Left forelimb (tissue), 1 donor: ENCODE measurements at regions not wholly inside any gene's neighbourhood (a gene's known extent, or its start where the extent isn't known, plus 50 kb on each side); places are given as distances from the start of the nearest gene placed in this dataset.

Experiments used
- DNase-seq: peaks from one replicate; pipeline ENCODE4 v3.0.0-alpha.2; 2018; ENCODE audit warnings: low spot score

- DNase-seq: peak; percentile 57
Measured at GRCh38 chr14:104319491-104320241, 181.3 kb downstream of the KIF26A start.

GRCh38 chr14:104320611-104321086 lies 182.3 kb downstream of the KIF26A start:
- peak; percentile 45 for DNase-seq

GRCh38 chr14:104321088-104321801 lies 182.9 kb downstream of the KIF26A start:
- DNase-seq: peak; percentile 33

GRCh38 chr14:104321802-104322130 lies 183.4 kb downstream of the KIF26A start:
- peak; percentile 59 for DNase-seq

- DNase-seq: peak; percentile 38
Measured at GRCh38 chr14:104322531-104323366, 184.4 kb downstream of the KIF26A start.

- DNase-seq: peak; percentile 45
Measured at GRCh38 chr14:104323551-104324175, 185.3 kb downstream of the KIF26A start.

GRCh38 chr14:104326848-104327247 lies 188.5 kb downstream of the KIF26A start:
- peak; percentile 37 for DNase-seq

- peak; percentile 25 for DNase-seq
Measured at GRCh38 chr14:104328607-104329006, 190.2 kb downstream of the KIF26A start.

GRCh38 chr14:104329793-104330192 lies 191.4 kb downstream of the KIF26A start:
- no peak for DNase-seq

- DNase-seq: peak; percentile 31
Measured at GRCh38 chr14:104331871-104332605, 193.7 kb downstream of the KIF26A start.

GRCh38 chr14:104332634-104333270 lies 194.4 kb downstream of the KIF26A start:
- DNase-seq: peak; percentile 60

- peak; percentile 63 for DNase-seq
Measured at GRCh38 chr14:104333646-104334423, 195.4 kb downstream of the KIF26A start.

- peak; percentile 57 for DNase-seq
Measured at GRCh38 chr14:104334424-104335161, 196.2 kb downstream of the KIF26A start.

GRCh38 chr14:104335176-104335575 lies 196.8 kb downstream of the KIF26A start:
- peak; percentile 47 for DNase-seq

- DNase-seq: peak; percentile 38
Measured at GRCh38 chr14:104335611-104336010, 197.2 kb downstream of the KIF26A start.

GRCh38 chr14:104337351-104337750 lies 199.0 kb downstream of the KIF26A start:
- DNase-seq: peak; percentile 14

- DNase-seq: no peak
Measured at GRCh38 chr14:104339361-104339760, 201.0 kb downstream of the KIF26A start.

- DNase-seq: peak; percentile 0
Measured at GRCh38 chr14:104339829-104340228, 201.4 kb downstream of the KIF26A start.
